ENCODE measurements at regions not wholly inside any gene's neighbourhood (a gene's known extent, or its start where the extent isn't known, plus 50 kb on each side); places are given as distances from the start of the nearest gene placed in this dataset.
"Not testable (repeated sequence)": the region's sequence is repeated elsewhere in the genome, so short reads cannot be mapped to it uniquely, and the experiment has no call there.

GRCh38 chr6:115511771-115512170, 548.9 kb downstream of the FRK start (continued):
- TF ChIP-seq SREBF1 (IDR thresholded peaks at IDR 0.05; ENCODE audit: low read length) (no peak), IKZF1 (conservative IDR thresholded peaks at IDR 0.05) (no peak), LARP7 (IDR thresholded peaks at IDR 0.05) (no peak)
- TF ChIP-seq, protein P1, sequence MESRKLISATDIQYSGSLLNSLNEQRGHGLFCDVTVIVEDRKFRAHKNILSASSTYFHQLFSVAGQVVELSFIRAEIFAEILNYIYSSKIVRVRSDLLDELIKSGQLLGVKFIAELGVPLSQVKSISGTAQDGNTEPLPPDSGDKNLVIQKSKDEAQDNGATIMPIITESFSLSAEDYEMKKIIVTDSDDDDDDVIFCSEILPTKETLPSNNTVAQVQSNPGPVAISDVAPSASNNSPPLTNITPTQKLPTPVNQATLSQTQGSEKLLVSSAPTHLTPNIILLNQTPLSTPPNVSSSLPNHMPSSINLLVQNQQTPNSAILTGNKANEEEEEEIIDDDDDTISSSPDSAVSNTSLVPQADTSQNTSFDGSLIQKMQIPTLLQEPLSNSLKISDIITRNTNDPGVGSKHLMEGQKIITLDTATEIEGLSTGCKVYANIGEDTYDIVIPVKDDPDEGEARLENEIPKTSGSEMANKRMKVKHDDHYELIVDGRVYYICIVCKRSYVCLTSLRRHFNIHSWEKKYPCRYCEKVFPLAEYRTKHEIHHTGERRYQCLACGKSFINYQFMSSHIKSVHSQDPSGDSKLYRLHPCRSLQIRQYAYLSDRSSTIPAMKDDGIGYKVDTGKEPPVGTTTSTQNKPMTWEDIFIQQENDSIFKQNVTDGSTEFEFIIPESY (IDR thresholded peaks at IDR 0.05), result no peak

GRCh38 chr6:115502432-115502831, 558.3 kb downstream of the FRK start:
- SMC1A ChIA-PET (ENCODE audit: uncharacterized antibody, unreplicated experiment), result not testable (repeated sequence)

DNA sequence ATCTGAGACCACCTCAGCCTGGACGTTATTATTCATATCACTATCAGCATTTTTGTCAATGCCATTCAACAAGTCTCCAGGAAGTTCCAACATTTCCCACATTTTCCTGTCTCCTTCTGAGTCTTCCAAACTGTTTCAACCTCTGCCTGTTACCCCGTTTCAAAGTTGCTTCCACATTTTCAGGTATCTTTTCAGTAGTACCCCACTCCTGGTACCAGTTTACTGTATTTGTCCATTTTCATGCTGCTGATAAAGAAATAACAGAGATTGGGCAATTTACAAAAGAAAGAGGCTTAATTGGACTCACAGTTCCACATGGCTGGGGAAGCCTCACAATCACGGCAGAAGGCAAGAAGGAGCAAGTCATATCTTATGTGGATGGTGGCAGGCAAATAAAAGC, 565.5 kb downstream of the FRK start:
- BruUV-seq (replicated peaks), result no TSS peak
- Histone ChIP-seq H3K4me2 (ENCODE audit: control insufficient read depth, insufficient read depth) (no peak overlapping the region), H3K27me3 (replicated peaks in 1 of 2; ENCODE audit: control insufficient read depth in 2 of 2, insufficient read depth in 2 of 2, low read length in 1 of 2) (no peaks in the 10 kb centered on the region), H4K20me1 (ENCODE audit: control insufficient read depth, insufficient read depth) (no peaks in the 10 kb centered on the region), H3K9me3 (replicated peaks; ENCODE audit: control insufficient read depth, insufficient read depth, low read length) (no peaks in the 10 kb centered on the region), H3K27ac (ENCODE audit: control insufficient read depth, insufficient read depth) (no peak overlapping the region), H3K36me3 (ENCODE audit: control insufficient read depth in 2 of 2, insufficient read depth in 2 of 2, low read length in 1 of 2) (no peaks in the 10 kb centered on the region), H3K4me1 (ENCODE audit: control insufficient read depth, insufficient read depth, low read length) (no peaks in the 10 kb centered on the region), H3K9ac (ENCODE audit: control insufficient read depth, insufficient read depth, low read length) (no peak overlapping the region), H3K79me2 (ENCODE audit: control insufficient read depth, insufficient read depth, low read length) (no peaks in the 10 kb centered on the region), H3K4me3 (no peak overlapping the region), H2AFZ (ENCODE audit: control insufficient read depth, low read depth, low read length) (no peak overlapping the region)
- no peak for ATAC-seq
- ChIA-PET CTCF (no interaction called here), RAD21 (ENCODE audit: unreplicated experiment) (no interaction called here), SMC1A (ENCODE audit: uncharacterized antibody, unreplicated experiment) (no interaction called here), POLR2A (no interaction called here)
- 15% methylated on average over 3 of the region's 3 CpGs for WGBS (ENCODE audit: insufficient coverage, insufficient replicate concordance, low lambda C conversion rate, missing lambda C conversion rate)
- in situ Hi-C loops (cut with MboI), result no loop called here
- TF ChIP-seq NFIC (IDR thresholded peaks at IDR 0.05; ENCODE audit: low read depth, low read length), result no peak
- no peak for TF ChIP-seq POLR2AphosphoS5 (IDR thresholded peaks at IDR 0.05; ENCODE audit: low read length)
- TF ChIP-seq WRNIP1 (IDR thresholded peaks at IDR 0.05; ENCODE audit: borderline replicate concordance, low read depth, low read length), result no peak
- no peak for TF ChIP-seq ASH2L (IDR thresholded peaks at IDR 0.05; ENCODE audit: borderline replicate concordance, low read depth)
- no peak for TF ChIP-seq ZBED1 (IDR thresholded peaks at IDR 0.05; ENCODE audit: borderline replicate concordance)
- no peak for TF ChIP-seq NFXL1 (IDR thresholded peaks at IDR 0.05; ENCODE audit: borderline replicate concordance)
- no peak for TF ChIP-seq SKIL (IDR thresholded peaks at IDR 0.05; ENCODE audit: low read depth, poor library complexity, severe bottlenecking)
- intact Hi-C loops (cut with micrococcal nuclease; ENCODE audit: unreplicated experiment), result no loop called here
- DNase-seq (ENCODE audit: low read depth, low spot score), result no peak
- no peak for FAIRE-seq

More at GRCh38 chr6:115502432-115502831, 558.3 kb downstream of the FRK start:
- DNase-seq (ENCODE audit: low read depth, low spot score); H2AFZ ChIP-seq (ENCODE audit: control insufficient read depth, low read depth, low read length); RAD21 ChIA-PET (ENCODE audit: unreplicated experiment); CTCF ChIA-PET; H3K27me3 ChIP-seq (replicated peaks in 1 of 2; ENCODE audit: control insufficient read depth in 2 of 2, insufficient read depth in 2 of 2, low read length in 1 of 2); in situ Hi-C loops (cut with MboI); BruUV-seq (replicated peaks); H4K20me1 ChIP-seq (ENCODE audit: control insufficient read depth, insufficient read depth); H3K4me1 ChIP-seq (ENCODE audit: control insufficient read depth, insufficient read depth, low read length); intact Hi-C loops (cut with micrococcal nuclease; ENCODE audit: unreplicated experiment); H3K4me2 ChIP-seq (ENCODE audit: control insufficient read depth, insufficient read depth); H3K27ac ChIP-seq (ENCODE audit: control insufficient read depth, insufficient read depth); H3K4me3 ChIP-seq; H3K9me3 ChIP-seq (replicated peaks; ENCODE audit: control insufficient read depth, insufficient read depth, low read length); H3K9ac ChIP-seq (ENCODE audit: control insufficient read depth, insufficient read depth, low read length); H3K36me3 ChIP-seq (ENCODE audit: control insufficient read depth in 2 of 2, insufficient read depth in 2 of 2, low read length in 1 of 2); ATAC-seq; FAIRE-seq; POLR2A ChIA-PET; H3K79me2 ChIP-seq (ENCODE audit: control insufficient read depth, insufficient read depth, low read length): not testable (repeated sequence)
- 0% methylated on average over 2 of the region's 2 CpGs for WGBS (ENCODE audit: insufficient coverage, insufficient replicate concordance, low lambda C conversion rate, missing lambda C conversion rate)
